SKM-1 treated with dmso at 0.1 percent for 144 hours (cell line): ENCODE measurements at regions not wholly inside any gene's neighbourhood (a gene's known extent, or its start where the extent isn't known, plus 50 kb on each side); places are given as distances from the start of the nearest gene placed in this dataset.
A peak's percentile ranks its signal among the peaks of the same experiment; 100 is the strongest.
"Not testable (repeated sequence)": the region's sequence is repeated elsewhere in the genome, so short reads cannot be mapped to it uniquely, and the experiment has no call there.

Source experiments
- DNase-seq: peaks from one replicate; lab custom pipeline; 2025; ENCODE audit not compliant: unreplicated experiment; lab: John Stamatoyannopoulos, UW

- DNase-seq, result no peak
Observed at GRCh38 chr6:91278416-91278815, 691.5 kb upstream of the MAP3K7 start.

GRCh38 chr6:91276315-91276714, 689.4 kb upstream of the MAP3K7 start:
- no peak for DNase-seq

GRCh38 chr6:91273729-91274128, 686.9 kb upstream of the MAP3K7 start:
- peak; percentile 1 for DNase-seq

GRCh38 chr6:91271807-91272206, 684.9 kb upstream of the MAP3K7 start:
- DNase-seq, result no peak

GRCh38 chr6:91268941-91269340, 682.1 kb upstream of the MAP3K7 start:
- no peak for DNase-seq

- DNase-seq, result no peak
Observed at GRCh38 chr6:91267246-91267645, 680.4 kb upstream of the MAP3K7 start.

- DNase-seq, result no peak
Observed at GRCh38 chr6:91266156-91266555, 679.3 kb upstream of the MAP3K7 start.

- no peak for DNase-seq
Observed at GRCh38 chr6:91243436-91243835, 656.6 kb upstream of the MAP3K7 start.

GRCh38 chr6:91242614-91242949, 655.7 kb upstream of the MAP3K7 start:
- no peak for DNase-seq

GRCh38 chr6:91241946-91242613, 655.2 kb upstream of the MAP3K7 start:
- no peak for DNase-seq

GRCh38 chr6:91240878-91241603, 654.2 kb upstream of the MAP3K7 start:
- no peak for DNase-seq

GRCh38 chr6:91221072-91221720, 634.3 kb upstream of the MAP3K7 start:
- peak; percentile 79 for DNase-seq

- DNase-seq, result peak; percentile 3
Observed at GRCh38 chr6:91213229-91213901, 626.5 kb upstream of the MAP3K7 start.

GRCh38 chr6:91198588-91199255, 611.9 kb upstream of the MAP3K7 start:
- DNase-seq, result no peak

- DNase-seq, result no peak
Observed at GRCh38 chr6:91196729-91197128, 609.9 kb upstream of the MAP3K7 start.

- DNase-seq, result no peak
Observed at GRCh38 chr6:91193446-91193845, 606.6 kb upstream of the MAP3K7 start.

- DNase-seq, result not testable (repeated sequence)
Observed at GRCh38 chr6:91190041-91190440, 603.2 kb upstream of the MAP3K7 start.

- no peak for DNase-seq
Observed at GRCh38 chr6:91185072-91185471, 598.2 kb upstream of the MAP3K7 start.

GRCh38 chr6:91181416-91181815, 594.5 kb upstream of the MAP3K7 start:
- no peak for DNase-seq

GRCh38 chr6:91173651-91174050, 586.8 kb upstream of the MAP3K7 start:
- DNase-seq, result no peak

GRCh38 chr6:91173186-91173585, 586.3 kb upstream of the MAP3K7 start:
- DNase-seq, result no peak
